Fibroblast of lung (primary cell): ENCODE measurements at regions not wholly inside any gene's neighbourhood (a gene's known extent, or its start where the extent isn't known, plus 50 kb on each side); places are given as distances from the start of the nearest gene placed in this dataset.
A peak's percentile ranks its signal among the peaks of the same experiment; 100 is the strongest.

Experiments
- DNase-seq, 2 donors: peaks; one replicate each; pipeline versions ENCODE4 v3.0.0 to v3.0.0-alpha.2; 2010; ENCODE audit warnings: low read depth in 2 of 2
- H2AFZ ChIP-seq: 2 replicates; pipeline ENCODE4 v1.5.1; 2012; ENCODE audit warnings: low read length, control low read depth, inconsistent platforms
- H3K27ac ChIP-seq: 2 replicates; pipeline ENCODE4 v1.5.1; 2011; ENCODE audit warnings: low read length, control low read depth; ENCODE audit not compliant: insufficient read depth
- H3K27me3 ChIP-seq: 2 replicates; pipeline ENCODE4 v1.5.1; 2011; ENCODE audit warnings: mild to moderate bottlenecking, low read length; ENCODE audit not compliant: control insufficient read depth, insufficient read depth
- H3K36me3 ChIP-seq: 2 replicates; pipeline ENCODE4 v1.5.1; 2011; ENCODE audit warnings: low read length; ENCODE audit not compliant: control insufficient read depth, insufficient read depth
- H3K4me1 ChIP-seq: 2 replicates; pipeline ENCODE4 v1.5.1; 2011; ENCODE audit warnings: low read length; ENCODE audit not compliant: control insufficient read depth, insufficient read depth; ENCODE audit errors: extremely low read depth
- H3K4me2 ChIP-seq: 2 replicates; pipeline ENCODE4 v1.5.1; 2011; ENCODE audit warnings: low read length, control low read depth; ENCODE audit not compliant: insufficient read depth; ENCODE audit errors: extremely low read depth
- H3K4me3 ChIP-seq, 4 experiments: fragments of 200-600 bp in 1 of 4; sonication (generic) in 1 of 4; replicated peaks in 1 of 4; 2 replicates each; pipeline ENCODE4 v1.5.1; 2011 to 2016; ENCODE audit warnings: low read length in 4 of 4, low read depth in 3 of 4, mild to moderate bottlenecking in 3 of 4, control low read depth in 2 of 4, inconsistent platforms in 1 of 4, mixed read lengths in 1 of 4; ENCODE audit not compliant: insufficient read depth in 1 of 4; ENCODE audit errors: control extremely low read depth in 1 of 4
- H3K79me2 ChIP-seq: 2 replicates; pipeline ENCODE4 v1.5.1; 2012; ENCODE audit warnings: mild to moderate bottlenecking, low read length, inconsistent platforms; ENCODE audit not compliant: control insufficient read depth, insufficient read depth
- H3K9ac ChIP-seq: 2 replicates; pipeline ENCODE4 v1.5.1; 2011; ENCODE audit warnings: mild to moderate bottlenecking, low read length, control low read depth; ENCODE audit not compliant: insufficient read depth
- H3K9me3 ChIP-seq: 2 replicates; pipeline ENCODE4 v1.5.1; 2012; ENCODE audit warnings: low read depth, low read length; ENCODE audit not compliant: control insufficient read depth, insufficient read depth
- H4K20me1 ChIP-seq: 2 replicates; pipeline ENCODE4 v1.5.1; 2011; ENCODE audit warnings: low read length; ENCODE audit not compliant: control insufficient read depth, insufficient read depth; ENCODE audit errors: extremely low read depth
- EZH2 ChIP-seq: IDR thresholded peaks from 2 replicates; pipeline ENCODE4 v1.5.1; 2012; ENCODE audit warnings: low read length, control low read depth, mild to moderate bottlenecking; ENCODE audit errors: missing control alignments
- TF ChIP-seq, protein P1 (sequence below), 2 donors: IDR thresholded peaks in 1 of 2; conservative IDR thresholded peaks in 1 of 2; 1 replicate in 1 of 2; 2 replicates in 1 of 2; pipeline ENCODE4 v1.5.1; 2011 to 2012; ENCODE audit warnings: low read length in 2 of 2, control low read depth in 1 of 2, inconsistent platforms in 1 of 2, low read depth in 1 of 2, mild to moderate bottlenecking in 1 of 2

DNA sequence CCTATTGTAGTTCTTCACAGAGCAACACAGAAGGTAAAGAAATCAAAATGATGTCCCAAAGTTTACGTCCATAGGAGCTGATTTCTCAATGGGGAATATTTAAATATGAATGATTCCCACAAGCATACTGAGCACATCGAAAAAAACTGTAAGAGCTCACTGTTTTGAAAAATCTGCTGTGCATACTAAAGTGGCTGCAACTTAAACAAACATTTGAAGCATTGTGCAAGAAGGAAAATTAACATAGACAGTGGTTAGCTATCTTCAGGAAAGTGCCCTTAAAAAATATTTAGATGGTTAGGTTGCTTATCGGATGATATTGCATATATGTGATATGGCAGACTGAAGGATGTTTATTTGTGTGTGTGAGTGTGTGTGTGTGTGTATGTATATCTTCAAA is 747.6 kb downstream of the RFPL4B start:
- no peak overlapping the region for H3K9ac ChIP-seq
- no peaks in the 10 kb centered on the region for H3K9me3 ChIP-seq
- peak; percentile 71 to 85 for DNase-seq
- no peak overlapping the region for H3K4me2 ChIP-seq
- peaks cover 2% of the 10 kb centered on the region for H3K4me1 ChIP-seq
- H3K36me3 ChIP-seq = no peaks in the 10 kb centered on the region
- no peak overlapping the region for H3K27ac ChIP-seq
- no peaks in the 10 kb centered on the region for H3K27me3 ChIP-seq
- no peak overlapping the region for H2AFZ ChIP-seq
- no peaks in the 10 kb centered on the region for H3K79me2 ChIP-seq
- TF ChIP-seq, protein P1, sequence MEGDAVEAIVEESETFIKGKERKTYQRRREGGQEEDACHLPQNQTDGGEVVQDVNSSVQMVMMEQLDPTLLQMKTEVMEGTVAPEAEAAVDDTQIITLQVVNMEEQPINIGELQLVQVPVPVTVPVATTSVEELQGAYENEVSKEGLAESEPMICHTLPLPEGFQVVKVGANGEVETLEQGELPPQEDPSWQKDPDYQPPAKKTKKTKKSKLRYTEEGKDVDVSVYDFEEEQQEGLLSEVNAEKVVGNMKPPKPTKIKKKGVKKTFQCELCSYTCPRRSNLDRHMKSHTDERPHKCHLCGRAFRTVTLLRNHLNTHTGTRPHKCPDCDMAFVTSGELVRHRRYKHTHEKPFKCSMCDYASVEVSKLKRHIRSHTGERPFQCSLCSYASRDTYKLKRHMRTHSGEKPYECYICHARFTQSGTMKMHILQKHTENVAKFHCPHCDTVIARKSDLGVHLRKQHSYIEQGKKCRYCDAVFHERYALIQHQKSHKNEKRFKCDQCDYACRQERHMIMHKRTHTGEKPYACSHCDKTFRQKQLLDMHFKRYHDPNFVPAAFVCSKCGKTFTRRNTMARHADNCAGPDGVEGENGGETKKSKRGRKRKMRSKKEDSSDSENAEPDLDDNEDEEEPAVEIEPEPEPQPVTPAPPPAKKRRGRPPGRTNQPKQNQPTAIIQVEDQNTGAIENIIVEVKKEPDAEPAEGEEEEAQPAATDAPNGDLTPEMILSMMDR (conservative IDR thresholded peaks at IDR 0.05 in 1 of 2, IDR thresholded peaks at IDR 0.05 in 1 of 2; ENCODE audit: low read depth in 1 of 2, low read length in 2 of 2) = no peak
- no peak for TF ChIP-seq EZH2
- H4K20me1 ChIP-seq = no peaks in the 10 kb centered on the region
- H3K4me3 ChIP-seq = no peak overlapping the region

DNA sequence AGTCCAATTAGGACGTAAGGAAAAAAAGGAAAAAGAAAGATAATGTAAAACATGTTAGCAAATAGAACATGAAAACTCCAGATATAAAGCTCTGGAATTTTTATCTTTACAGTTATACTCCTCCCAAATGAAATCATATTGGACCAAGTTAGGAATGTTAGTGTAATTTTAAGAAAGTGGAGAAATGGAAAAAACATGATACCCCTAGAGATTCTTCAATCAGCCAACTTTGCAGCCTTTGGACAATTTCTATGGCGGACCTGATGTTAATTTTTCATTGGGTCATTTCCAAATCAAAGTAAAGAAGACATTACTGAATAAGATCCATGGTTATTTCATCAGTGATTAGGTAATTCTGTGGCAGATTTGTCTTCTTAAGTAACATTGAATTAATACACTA is 748.7 kb downstream of the RFPL4B start:
- H3K9ac ChIP-seq = no peak overlapping the region
- no peaks in the 10 kb centered on the region for H3K9me3 ChIP-seq
- H3K27me3 ChIP-seq = no peaks in the 10 kb centered on the region
- H3K4me2 ChIP-seq = no peak overlapping the region
- H2AFZ ChIP-seq = no peak overlapping the region
- no peak for DNase-seq
- peaks cover 2% of the 10 kb centered on the region for H3K4me1 ChIP-seq
- H3K36me3 ChIP-seq = no peaks in the 10 kb centered on the region
- no peak overlapping the region for H3K4me3 ChIP-seq
- no peak for TF ChIP-seq EZH2
- TF ChIP-seq, protein P1 (conservative IDR thresholded peaks at IDR 0.05 in 1 of 2, IDR thresholded peaks at IDR 0.05 in 1 of 2; ENCODE audit: low read depth in 1 of 2, low read length in 2 of 2) = no peak
- no peak overlapping the region for H3K27ac ChIP-seq
- no peaks in the 10 kb centered on the region for H4K20me1 ChIP-seq
- no peaks in the 10 kb centered on the region for H3K79me2 ChIP-seq

DNA sequence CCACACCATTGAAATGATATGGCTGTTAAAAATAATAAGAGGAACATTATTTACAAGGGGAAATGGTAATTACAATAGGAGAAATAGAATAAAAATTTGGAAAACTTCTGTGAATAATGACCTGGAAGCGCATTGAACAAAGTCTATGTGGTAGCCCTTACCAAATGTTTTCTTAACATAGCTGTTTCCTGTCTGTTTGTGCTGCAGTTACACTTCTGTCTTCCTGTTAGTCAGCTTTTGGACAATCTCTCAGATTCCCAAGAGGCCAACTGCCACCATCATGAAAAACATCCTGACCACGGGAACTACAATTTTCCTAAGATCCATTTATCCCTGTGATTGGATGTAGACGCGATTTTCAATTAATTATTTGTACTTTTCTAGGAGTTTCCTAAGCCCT is 754.4 kb upstream of the MARCKS start:
- DNase-seq = peak; percentile 39 to 77
- Histone ChIP-seq H3K4me2 (no peak overlapping the region), H3K9ac (no peak overlapping the region), H3K9me3 (no peaks in the 10 kb centered on the region), H3K4me1 (no peaks in the 10 kb centered on the region), H3K4me3 (no peak overlapping the region), H3K79me2 (no peaks in the 10 kb centered on the region), H3K36me3 (no peaks in the 10 kb centered on the region), H4K20me1 (no peaks in the 10 kb centered on the region), H2AFZ (no peak overlapping the region), H3K27ac (no peak overlapping the region), H3K27me3 (no peaks in the 10 kb centered on the region)
- no peak for TF ChIP-seq EZH2
- TF ChIP-seq, protein P1 (conservative IDR thresholded peaks at IDR 0.05 in 1 of 2, IDR thresholded peaks at IDR 0.05 in 1 of 2; ENCODE audit: low read depth in 1 of 2, low read length in 2 of 2) = no peak
